ENCODE measurements at regions not wholly inside any gene's neighbourhood (a gene's known extent, or its start where the extent isn't known, plus 50 kb on each side); places are given as distances from the start of the nearest gene placed in this dataset.

DNA sequence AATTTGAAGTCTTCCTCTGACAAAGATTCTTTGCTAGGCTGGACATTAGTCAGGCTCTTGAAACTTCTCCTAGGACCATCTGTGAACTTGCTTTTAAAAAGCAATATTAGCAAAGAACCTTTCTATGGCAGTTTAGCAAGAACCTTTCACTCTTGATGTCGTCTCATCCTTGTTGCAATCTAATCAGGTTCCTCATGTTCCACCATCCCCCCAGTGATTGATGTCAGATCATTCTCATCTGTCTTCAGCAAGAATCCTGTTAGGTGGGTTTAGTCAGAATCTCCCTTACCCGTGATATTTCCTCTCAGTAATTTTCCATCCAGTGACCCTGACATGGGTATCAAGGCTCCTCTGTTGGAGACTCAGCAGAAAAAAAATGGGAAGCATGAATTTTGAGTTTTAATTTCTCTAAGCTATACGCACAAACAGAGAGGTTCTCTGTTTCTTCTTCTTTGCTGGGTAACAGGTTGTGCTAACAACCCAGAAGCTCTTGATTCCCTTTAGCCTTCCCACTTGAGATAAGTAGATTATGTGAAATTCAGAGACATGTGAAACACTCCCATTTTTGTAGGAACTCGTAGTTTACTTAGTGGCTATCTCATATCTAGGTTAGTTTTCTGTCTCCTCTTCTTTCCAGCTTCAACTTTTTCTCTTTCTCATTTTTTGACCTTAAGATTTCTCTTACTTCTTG, 507.4 kb downstream of the C4orf33 start:
- no peak for DNase-seq (ENCODE audit: extremely low read depth in 1 of 11, low read depth in 9 of 11, low spot score in 4 of 11)

DNA sequence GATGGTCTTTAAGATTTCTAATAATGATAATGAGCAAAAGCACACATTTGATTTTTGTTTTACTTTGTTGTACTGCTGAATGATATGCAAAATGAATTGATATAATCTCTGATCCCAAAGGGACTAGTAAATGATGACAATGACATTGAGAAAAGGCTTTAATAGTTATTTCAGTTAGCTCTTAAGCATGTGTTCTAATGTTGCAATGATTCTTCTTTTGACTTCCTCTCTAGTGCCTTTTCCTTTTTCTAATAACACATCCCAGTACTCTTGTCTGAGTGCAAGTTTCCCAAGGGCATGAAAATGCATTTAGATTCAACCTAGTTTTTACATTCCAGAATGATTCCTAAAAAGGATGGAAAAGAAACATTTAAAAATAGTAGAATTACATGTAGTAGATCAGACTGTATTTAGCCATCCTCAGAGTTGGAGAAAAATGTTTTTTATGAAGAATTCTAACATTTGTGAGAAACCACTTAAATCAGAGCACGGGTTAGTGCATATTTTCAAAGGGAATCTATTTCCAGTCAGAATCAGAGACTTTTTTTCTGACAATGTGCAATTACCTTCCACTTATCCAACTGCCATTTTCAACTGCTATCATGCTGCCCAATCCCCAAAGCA, 508.8 kb downstream of the C4orf33 start:
- no peak for DNase-seq (ENCODE audit: extremely low read depth in 1 of 11, low read depth in 9 of 11, low spot score in 4 of 11)

DNA sequence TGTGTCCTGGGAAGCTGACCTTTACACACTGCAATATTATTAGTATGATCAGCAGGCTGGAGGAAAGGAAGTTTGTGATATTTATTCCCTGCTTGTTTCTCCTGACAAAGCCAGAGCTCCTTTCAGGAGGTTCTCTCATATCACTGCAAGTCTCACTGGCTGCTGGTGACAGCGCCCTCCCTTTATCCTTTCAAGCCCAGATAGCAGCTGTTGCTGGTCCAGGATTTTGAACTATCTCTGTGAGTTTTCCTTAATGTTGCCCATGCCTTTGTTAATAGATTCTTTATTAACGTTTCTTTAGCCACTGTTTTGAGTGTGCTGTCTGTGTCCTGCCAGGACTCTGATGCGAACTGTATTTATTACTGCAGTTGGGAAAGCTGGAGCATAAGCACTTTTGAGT, 518.7 kb downstream of the C4orf33 start:
- DNase-seq (ENCODE audit: extremely low read depth in 1 of 11, low read depth in 9 of 11, low spot score in 4 of 11): no peak

DNA sequence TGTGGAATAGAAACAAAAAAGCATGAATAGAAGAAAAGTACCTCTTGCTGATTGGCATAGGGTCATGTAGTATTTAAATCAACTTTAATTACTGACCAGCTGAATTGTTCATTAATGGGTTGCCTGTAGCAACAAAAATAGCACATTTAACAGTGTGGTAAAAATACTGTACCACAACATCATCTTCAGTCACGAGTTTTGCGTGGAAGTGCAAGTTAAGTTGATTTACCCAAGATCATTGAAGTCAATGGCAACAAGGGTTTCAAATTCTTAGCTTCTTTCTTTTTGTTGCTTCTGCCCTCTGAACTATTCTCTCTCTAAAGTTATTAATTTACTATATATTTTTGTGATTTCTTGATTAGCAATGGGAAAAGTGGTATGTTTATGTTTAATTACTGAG, 526.6 kb downstream of the C4orf33 start:
- no peak for DNase-seq (ENCODE audit: extremely low read depth in 1 of 11, low read depth in 9 of 11, low spot score in 4 of 11)

DNA sequence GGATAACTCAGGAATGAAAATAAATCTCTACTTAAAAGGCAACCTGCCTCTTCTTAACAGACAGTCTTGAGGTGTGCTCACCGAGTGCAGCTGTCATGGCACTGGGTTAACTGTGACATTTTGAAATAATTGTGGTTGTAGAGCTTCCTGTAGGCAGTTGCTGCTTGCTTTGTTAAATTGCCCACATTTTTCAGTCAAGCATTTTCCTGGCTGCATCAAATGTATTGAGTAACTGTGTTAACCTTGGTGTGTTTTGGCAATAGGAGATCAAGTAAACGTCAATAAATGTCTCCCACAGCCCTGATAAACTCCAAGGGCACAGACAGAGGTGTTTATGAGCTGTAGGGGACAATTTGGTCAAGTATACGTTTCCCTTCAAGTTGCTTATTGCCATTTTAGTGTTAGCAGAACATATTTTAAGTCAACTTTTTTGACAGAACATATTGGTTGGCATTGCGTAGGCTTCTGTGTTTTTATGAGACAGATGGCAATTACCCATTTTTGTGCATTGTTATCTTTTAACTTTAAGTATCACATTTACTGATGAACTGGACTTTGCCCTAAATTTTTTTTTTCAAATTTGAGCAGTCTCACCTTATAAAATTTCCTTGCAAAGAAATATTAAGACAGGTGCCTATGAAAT, 527.4 kb downstream of the C4orf33 start:
- DNase-seq (ENCODE audit: extremely low read depth in 1 of 11, low read depth in 9 of 11, low spot score in 4 of 11): no peak

DNA sequence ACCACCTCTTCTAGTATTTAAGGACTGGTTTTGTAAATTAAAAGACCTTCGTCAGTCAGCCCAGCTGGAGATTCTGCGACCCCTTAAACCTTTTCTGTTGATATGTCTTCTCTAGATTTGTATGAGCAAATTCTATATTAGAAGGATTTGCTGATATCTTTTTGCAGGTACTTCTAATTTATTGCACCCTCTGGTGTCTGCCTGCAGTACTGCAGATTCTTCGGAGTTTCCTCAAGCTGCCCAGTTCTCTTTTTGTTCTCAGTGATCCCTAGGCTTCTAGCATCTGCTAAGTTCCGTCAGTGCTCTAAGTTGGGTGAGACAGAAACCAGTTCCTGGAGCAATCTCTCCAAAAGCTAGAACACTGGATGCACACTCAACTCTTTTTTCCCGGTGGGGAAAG, 545.2 kb downstream of the C4orf33 start:
- peak in 8 of 11 donors; percentile 7 to 30 (median 18) for DNase-seq (ENCODE audit: extremely low read depth in 1 of 11, low read depth in 9 of 11, low spot score in 4 of 11)

DNA sequence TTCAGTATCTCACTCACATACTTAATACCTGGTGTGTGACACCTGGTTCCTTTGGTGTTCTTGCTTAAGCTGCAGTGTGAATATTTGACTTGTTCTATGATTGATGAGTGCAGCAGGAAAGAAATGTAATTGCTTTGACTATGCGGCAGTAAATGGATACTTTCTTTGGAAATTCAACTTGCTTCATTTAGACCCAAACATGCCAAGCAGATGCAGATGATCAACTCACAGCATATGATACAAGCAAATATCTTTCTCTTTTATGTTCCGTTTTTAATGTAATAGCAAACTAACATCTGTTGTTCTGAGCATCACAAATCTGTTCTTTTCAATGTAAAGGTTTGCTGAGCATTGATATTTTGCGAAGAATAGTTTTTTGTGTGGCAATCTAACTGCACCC, 549.5 kb downstream of the C4orf33 start:
- no peak for DNase-seq (ENCODE audit: extremely low read depth in 1 of 11, low read depth in 9 of 11, low spot score in 4 of 11)

DNA sequence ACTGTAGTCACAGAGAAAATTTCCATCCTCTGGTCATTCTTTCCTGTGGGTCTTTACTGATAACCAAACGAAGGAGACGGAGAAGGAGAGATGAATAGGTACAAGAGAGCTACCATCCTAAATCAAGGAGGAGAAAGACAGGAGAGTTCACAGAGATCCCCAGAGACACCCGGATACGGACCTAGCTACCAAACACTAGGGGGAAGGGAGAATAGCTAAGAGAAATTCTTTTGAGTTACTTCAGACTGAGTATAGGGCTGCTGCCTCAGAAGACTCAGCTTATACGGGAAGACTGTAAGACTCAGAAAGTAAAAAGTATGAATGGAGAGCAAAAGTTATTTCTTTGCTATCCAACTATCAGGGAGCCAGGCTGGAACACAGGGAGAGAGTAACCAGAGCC, 572.1 kb downstream of the C4orf33 start:
- DNase-seq (ENCODE audit: extremely low read depth in 1 of 11, low read depth in 9 of 11, low spot score in 4 of 11): no peak

DNA sequence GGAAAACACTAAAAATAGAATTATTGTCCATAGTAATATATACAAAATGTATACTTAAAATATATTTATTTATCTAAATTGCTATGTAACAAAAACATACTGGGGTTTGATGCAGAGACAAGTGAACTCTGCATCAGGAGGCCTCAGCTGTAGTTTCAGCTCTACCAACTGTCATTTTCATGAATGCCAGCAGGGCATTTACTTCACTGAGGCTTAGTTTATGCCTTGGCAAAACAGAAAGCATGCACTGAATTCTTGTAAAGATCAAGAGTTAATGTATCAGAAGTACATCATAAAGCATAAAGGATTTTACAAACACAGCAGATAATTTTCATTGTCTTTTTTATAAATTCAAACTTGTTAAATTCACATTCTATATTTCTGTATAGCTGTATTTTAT, 577.0 kb downstream of the C4orf33 start:
- no peak for DNase-seq (ENCODE audit: extremely low read depth in 1 of 11, low read depth in 9 of 11, low spot score in 4 of 11)

DNA sequence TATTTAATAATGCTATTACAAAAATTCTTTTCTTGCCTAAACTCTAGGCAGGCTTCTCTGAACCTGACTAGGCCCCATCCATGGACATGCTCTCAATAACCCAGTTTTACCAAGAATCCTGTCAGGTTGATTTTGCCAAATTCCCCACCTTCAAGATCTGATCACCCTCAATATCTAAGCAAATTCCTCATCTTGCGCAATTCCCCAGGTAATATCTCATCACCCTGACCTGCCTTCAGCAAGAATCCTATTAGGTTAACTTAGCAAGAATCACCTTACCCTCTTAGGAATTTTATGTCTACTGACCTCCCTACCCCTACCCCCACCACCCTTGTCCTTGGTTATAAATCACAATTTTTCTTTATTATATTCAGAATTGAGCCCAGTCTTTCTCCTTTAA, 579.1 kb downstream of the C4orf33 start:
- no peak for DNase-seq (ENCODE audit: extremely low read depth in 1 of 11, low read depth in 9 of 11, low spot score in 4 of 11)

DNA sequence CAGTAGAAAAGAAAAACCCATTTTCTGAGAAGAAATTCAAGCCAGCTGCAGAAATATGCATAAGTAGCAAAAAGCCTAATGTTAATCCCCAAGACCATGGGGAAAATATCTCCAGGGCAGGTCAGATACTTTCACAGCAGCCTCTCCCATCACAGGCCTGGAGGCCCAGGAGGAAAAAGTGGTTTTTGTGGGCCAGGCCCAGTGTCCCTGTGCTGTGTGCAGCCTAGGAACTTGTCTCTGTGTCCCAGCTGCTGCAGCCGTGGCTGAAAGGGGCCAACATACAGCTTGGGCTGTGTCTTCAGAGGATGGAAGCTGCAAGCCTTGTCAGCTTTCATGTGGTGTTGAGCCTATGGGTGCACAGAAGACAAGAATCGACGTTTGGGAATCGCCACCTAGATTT, 581.0 kb downstream of the C4orf33 start:
- DNase-seq (ENCODE audit: extremely low read depth in 1 of 11, low read depth in 9 of 11, low spot score in 4 of 11): no peak

DNA sequence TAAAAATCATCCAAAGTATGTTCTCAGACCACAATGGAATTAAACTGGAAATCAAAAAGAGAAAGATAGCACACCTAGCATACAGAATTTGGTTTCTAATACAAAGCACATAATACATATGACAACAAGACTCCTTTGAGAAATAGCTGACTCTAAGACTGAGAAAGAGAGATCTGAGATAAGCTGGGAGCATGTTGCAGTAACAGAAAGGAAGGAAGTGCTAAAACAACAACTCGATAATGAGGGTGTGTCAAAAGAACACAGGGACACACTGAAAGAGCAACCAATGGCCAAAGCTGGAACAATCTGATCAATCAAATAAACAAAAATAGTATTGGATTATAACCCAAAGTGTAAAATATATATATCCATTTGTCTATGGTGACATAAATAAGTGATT, 586.6 kb downstream of the C4orf33 start:
- DNase-seq (ENCODE audit: extremely low read depth in 1 of 11, low read depth in 9 of 11, low spot score in 4 of 11): no peak

DNA sequence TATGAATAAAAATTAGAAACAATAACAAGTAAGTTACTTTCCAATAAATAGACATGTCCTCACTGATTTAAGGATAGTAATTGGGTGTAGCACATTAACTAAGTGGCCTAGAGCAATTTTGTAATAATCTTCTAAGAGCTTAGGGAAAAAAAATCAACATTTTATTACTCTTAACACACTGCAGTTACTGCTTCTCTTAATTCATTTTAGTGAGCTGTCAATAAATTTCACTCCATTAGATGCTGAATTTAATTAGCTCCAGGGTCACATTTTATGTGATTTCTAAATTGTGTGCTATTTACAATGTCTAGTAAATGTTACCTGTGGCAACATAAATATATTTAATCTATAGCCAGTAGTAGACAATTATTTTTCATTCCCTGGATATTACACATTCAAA, 612.0 kb downstream of the C4orf33 start:
- no peak for DNase-seq (ENCODE audit: extremely low read depth in 1 of 11, low read depth in 9 of 11, low spot score in 4 of 11)

DNA sequence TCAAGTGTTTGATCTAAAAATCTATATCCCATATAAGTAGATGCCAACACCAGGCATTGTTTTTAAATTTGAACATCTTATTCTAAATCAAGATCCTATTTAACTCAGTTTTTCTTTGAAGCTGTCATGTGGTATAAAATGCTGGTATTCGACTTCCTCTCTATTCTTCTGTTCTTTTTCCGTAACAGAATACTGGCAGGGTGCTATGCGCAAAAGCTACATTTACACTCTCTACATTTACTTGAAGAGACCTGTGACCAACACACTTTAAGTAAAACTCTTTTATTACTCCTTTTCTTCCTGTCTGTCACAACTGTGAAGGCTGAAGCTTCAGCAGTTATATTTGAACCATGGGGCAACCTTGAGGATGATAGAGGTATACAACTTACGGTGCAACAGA, 612.8 kb downstream of the C4orf33 start:
- DNase-seq (ENCODE audit: extremely low read depth in 1 of 11, low read depth in 9 of 11, low spot score in 4 of 11): no peak

DNA sequence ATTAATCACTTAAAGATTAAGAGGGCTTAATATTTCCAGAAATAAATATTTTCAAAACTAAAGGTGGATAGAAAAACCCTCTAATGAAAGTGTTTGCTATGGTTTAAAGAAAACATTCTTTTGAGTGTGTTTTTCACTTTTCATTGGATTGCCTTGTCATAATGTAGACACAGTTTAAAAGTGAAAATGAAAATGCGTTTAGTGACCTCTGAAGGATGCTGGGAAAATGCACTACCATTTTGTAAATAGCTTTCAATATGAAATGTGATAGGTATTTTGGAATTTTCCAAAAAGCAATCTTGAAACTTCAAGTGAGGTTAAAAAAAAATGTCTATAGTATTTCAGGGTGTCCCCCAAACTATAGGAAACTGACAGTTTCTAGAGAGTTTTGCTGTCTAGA, 642.2 kb downstream of the C4orf33 start:
- DNase-seq (ENCODE audit: extremely low read depth in 1 of 11, low read depth in 9 of 11, low spot score in 4 of 11): no peak

DNA sequence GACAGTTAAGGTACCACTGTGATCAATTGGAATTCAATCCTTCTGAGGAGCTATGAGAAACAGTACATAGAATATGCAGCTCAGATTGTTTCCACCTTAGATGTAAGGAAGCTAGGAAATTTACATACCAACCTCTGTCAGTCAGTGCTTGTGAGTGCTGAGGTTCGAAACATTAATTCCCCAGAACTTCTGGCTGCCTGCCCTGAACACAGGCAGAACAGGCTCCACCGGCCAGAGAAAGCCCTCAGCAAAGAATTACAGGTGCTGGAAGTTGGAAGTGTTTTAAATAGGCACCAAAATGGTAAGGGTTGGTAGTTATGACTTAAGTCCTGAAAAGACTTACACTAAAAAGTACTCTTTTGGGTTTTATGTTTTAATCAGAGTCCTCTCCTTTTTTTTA, 651.8 kb downstream of the C4orf33 start:
- DNase-seq (ENCODE audit: extremely low read depth in 1 of 11, low read depth in 9 of 11, low spot score in 4 of 11): peak in 8 of 11 donors; percentile 2 to 20 (median 6)

DNA sequence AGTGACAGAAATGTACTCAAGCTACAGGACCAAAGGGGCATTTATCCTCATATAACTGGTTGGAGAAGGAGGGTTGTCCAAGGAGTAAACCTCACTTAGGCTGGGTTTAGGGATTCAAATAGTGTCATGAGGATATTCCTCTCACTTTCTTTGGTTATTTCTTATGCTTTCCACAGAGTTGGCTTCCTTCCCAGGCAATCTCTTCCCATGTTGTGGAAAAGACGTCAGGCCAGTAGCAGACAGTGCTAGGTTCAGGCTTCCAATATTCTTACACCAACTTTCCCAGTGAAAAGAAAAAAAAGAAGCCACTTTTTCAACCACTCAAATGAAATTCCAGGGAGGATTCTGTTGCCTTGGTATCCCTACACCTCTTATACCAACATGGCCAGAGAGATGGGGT, 653.0 kb downstream of the C4orf33 start:
- no peak for DNase-seq (ENCODE audit: extremely low read depth in 1 of 11, low read depth in 9 of 11, low spot score in 4 of 11)

DNA sequence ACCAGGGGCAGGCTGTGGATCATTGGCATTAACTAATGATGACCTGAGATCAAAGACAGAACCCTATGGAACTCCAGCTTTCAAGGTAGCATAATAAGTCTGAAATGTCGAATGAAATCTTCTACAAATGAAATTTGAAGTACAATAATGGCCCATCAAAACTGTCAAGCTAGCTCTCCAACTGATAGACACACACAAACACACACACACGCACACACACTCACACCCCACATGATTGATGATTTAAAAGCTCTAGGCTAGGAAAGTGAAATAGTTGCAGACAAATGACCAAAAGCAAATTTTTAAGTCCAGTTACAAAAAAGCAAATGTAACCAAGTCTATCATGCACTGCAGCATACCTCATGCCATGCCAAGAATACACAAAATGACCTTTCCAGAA, 655.7 kb downstream of the C4orf33 start:
- no peak for DNase-seq (ENCODE audit: extremely low read depth in 1 of 11, low read depth in 9 of 11, low spot score in 4 of 11)

DNA sequence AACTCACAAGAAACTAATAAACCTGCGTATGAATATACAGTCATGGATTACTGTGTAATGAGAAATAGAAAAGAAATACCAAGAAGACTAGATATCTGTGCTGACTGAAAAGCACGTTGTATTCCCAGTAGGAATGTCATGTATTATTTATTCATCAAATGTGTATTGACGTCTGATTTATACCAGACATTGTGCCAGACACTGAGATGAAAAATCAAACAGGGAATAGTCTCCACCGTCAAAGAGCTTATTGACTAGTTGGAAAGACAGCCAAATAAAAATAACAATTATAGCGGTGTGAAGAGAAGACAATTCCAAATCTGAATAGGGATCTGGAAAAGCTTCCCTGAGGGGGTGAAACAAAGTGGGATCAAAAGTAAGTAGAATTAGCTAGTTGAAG, 687.6 kb downstream of the C4orf33 start:
- no peak for DNase-seq (ENCODE audit: extremely low read depth in 1 of 11, low read depth in 9 of 11, low spot score in 4 of 11)

DNA sequence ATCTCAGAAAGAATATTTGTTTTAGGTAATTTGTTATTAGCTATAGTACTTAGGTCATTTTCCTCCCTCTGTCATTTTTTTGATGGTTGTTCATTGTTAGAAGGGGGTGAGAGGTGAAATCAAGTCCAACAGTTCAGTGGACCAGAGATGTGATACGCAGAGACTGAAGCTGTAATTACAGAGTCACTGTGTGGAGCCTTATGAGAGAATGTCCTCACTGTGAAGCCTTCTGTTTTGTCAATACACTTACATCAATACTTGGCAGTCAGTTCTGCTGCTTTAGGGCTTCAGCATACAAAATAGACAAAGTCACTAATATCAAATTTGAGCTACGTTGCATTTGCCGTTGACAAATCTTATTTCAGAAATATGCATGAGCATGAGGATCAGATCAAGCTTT, 692.5 kb downstream of the C4orf33 start:
- no peak for DNase-seq (ENCODE audit: extremely low read depth in 1 of 11, low read depth in 9 of 11, low spot score in 4 of 11)

DNA sequence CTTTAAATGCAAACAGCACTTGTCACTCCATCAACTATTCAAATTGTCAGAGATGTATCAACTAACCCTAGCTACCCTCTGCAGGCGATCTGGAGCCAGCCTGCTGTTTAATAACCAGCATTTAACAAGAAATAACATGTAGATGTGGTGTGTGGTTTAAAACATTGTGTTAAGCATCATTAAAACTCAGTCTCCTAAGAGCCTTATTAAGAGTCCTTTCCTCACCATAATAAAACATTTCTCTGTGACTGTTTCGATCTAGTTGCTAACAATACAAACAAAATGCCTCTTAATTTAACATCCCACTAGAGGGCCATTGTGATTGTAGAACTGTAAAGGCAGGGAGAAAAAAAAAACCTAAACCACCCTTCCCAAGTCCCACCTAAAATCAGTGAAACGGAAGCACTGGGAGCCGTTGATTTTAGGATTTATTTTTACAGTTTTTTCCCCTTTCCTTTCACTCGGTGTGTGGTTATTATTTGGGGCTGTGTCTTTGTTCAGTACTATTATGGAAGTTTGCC, 708.6 kb downstream of the C4orf33 start:
- DNase-seq (ENCODE audit: extremely low read depth in 1 of 11, low read depth in 9 of 11, low spot score in 4 of 11): no peak

All from renal cortex interstitium (tissue), 11 donors.